Activated T-cell treated with anti-CD3 and anti-CD28 coated beads, Interleukin-2, amount 50 U/mL, for 24 hours (primary cell): ENCODE measurements at regions not wholly inside any gene's neighbourhood (a gene's known extent, or its start where the extent isn't known, plus 50 kb on each side); places are given as distances from the start of the nearest gene placed in this dataset.
"Not testable (repeated sequence)": the region's sequence is repeated elsewhere in the genome, so short reads cannot be mapped to it uniquely, and the experiment has no call there.

Experiments
- DNase-seq: peaks from one replicate; pipeline ENCODE4 v3.0.0-alpha.2; 2020
- H3K27ac Mint-ChIP-seq: 2 replicates; pipeline ENCODE4 v1.8.0; 2020; ENCODE audit warnings: mild to moderate bottlenecking, mixed read lengths
- H3K27me3 Mint-ChIP-seq: 2 replicates; pipeline ENCODE4 v1.8.0; 2020; ENCODE audit warnings: mixed read lengths
- H3K36me3 Mint-ChIP-seq: 2 replicates; pipeline ENCODE4 v1.8.0; 2020; ENCODE audit warnings: low read depth, mixed read lengths
- H3K4me1 Mint-ChIP-seq: 2 replicates; pipeline ENCODE4 v1.8.0; 2020; ENCODE audit warnings: low read depth, mixed read lengths
- H3K4me3 Mint-ChIP-seq: 2 replicates; pipeline ENCODE4 v1.8.0; 2020; ENCODE audit warnings: mild to moderate bottlenecking, moderate library complexity, mixed read lengths
- H3K9me3 Mint-ChIP-seq: 2 replicates; pipeline ENCODE4 v1.8.0; 2020; ENCODE audit warnings: mixed read lengths

DNA sequence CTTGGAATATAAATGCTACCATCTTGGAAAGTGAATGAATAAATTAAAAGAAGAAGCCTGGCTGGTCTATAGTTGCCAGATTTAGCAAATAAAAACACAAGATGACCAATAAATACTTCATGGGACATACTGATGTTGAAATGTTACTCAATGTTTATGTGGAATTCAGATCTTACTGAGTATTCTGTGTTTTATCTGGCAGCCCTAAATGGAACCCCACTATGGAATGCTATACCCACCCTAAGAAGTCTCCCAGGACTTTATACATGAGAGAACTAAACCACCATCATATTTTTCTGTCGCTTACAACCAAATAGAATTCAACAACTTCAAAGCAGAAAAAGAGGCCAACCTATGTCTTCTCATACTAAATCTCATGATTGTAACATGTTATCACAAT is 177.6 kb upstream of the HMCN1 start:
- peaks cover 2% of the 10 kb centered on the region for H3K36me3 Mint-ChIP-seq
- no peak overlapping the region for H3K27ac Mint-ChIP-seq
- no peak overlapping the region for H3K4me3 Mint-ChIP-seq
- DNase-seq: no peak
- H3K4me1 Mint-ChIP-seq: peaks cover 23% of the 10 kb centered on the region
- peaks cover 2% of the 10 kb centered on the region for H3K9me3 Mint-ChIP-seq
- no peaks in the 10 kb centered on the region for H3K27me3 Mint-ChIP-seq

DNA sequence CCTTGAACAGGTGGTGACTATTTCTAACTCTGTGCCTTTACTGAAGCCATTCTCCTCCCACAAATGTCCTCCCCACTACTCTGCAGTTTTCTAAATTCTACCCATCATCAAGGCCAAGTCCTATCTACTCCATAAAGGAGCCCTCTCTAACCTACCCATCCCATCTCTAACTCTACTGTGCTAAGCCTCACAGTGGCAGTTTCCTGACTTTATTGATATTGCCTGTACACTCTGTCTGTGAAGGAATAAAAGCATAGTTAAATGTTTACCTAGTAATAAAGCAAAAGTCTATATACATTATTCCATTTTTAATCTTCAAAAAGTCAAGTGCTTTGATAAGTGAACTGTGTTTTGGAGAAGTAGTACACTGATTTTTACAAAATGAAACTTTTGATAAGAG is 178.4 kb upstream of the HMCN1 start:
- H3K27me3 Mint-ChIP-seq: no peaks in the 10 kb centered on the region
- DNase-seq: no peak
- peaks cover 15% of the 10 kb centered on the region for H3K4me1 Mint-ChIP-seq
- H3K36me3 Mint-ChIP-seq: peaks cover 2% of the 10 kb centered on the region
- H3K4me3 Mint-ChIP-seq: no peak overlapping the region
- H3K9me3 Mint-ChIP-seq: peaks cover 2% of the 10 kb centered on the region
- H3K27ac Mint-ChIP-seq: no peak overlapping the region

DNA sequence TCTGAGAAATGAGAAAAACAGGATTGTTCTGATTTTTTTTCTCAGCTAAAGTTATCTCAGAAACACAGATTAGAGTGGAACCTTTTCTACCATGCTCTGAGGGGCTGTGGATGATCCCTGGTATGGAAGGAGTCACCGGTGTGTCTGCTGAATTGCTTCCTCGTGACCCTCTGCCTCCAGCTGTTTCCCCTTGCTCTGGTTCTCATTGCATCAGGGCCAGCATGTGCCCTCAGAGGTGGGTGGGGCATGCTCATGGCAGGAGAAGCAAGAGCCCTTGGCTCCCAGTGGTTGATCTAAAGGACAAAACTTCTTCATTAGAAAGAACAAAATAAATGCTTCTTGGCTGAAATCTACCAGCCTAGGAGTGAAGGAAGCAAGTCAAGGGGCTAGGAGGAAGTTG is 183.2 kb upstream of the HMCN1 start:
- Mint-ChIP-seq H3K4me3 (no peak overlapping the region), H3K36me3 (no peaks in the 10 kb centered on the region), H3K4me1 (no peaks in the 10 kb centered on the region), H3K27me3 (no peaks in the 10 kb centered on the region), H3K9me3 (peaks cover 2% of the 10 kb centered on the region), H3K27ac (no peak overlapping the region)
- DNase-seq: no peak

DNA sequence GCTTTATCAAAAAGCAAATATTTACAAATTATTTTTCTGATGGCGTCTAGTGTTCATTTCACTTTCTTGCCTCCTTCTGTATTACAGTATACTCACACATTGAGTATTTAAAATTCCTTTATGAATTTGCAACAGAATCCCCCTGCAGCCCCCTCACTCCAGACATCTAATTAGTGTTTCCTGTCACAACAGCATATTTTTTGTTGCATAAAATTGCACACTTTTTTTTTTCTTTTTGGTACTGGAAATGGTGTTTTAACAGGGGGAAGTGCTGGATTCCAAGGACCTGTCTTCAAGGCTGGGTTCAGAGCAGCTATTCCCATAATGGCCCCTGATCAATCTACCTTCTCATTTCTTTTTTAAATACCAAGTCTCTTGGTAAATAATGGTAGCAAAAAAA is 184.3 kb upstream of the HMCN1 start:
- Mint-ChIP-seq H3K27ac (no peak overlapping the region), H3K4me3 (no peak overlapping the region), H3K27me3 (no peaks in the 10 kb centered on the region), H3K4me1 (no peaks in the 10 kb centered on the region), H3K9me3 (peaks cover 2% of the 10 kb centered on the region), H3K36me3 (no peaks in the 10 kb centered on the region)
- no peak for DNase-seq

DNA sequence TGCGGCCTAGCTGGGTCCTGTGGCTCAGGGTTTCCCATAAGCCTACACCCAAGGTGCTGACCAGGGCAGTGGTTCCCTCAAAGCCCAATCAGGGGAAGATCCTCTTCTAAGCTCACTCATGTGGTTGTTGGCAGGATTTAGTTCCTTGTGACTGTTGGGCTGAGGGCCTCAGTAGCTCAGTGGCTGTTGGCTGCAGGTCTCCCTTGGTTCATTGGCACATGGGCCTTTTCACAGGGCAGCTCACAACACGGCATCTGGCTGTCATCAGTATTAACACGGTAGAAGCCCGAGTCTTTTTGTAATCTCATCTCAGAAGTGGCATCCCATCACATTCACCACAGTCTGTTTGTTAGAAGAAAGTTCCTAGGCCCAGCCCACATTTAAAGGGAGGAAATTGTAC is 188.2 kb upstream of the HMCN1 start:
- Mint-ChIP-seq H3K36me3 (no peaks in the 10 kb centered on the region), H3K27ac (no peak overlapping the region), H3K9me3 (no peaks in the 10 kb centered on the region), H3K4me1 (no peaks in the 10 kb centered on the region), H3K27me3 (no peaks in the 10 kb centered on the region), H3K4me3 (no peak overlapping the region)
- no peak for DNase-seq

DNA sequence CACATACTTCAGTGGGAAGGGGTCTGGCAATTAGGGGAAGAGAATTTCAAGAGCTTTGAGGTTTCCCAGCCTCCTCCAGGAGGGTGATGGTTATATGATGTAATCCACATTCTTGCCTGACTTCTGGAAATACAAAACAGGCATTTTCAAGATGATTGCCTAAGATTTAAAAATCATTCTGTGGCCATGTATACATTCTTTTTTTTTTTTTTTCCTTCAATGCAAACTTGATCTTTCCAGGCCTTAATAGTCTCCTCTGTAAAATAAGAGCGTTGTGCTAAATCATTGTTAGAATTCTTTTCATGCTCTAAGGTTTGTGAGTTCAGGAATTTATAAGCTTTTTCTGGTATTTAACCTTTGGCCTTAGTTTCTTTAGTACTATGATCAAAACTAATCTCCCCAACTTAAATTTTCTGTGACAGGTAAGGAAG is 192.3 kb upstream of the HMCN1 start:
- Mint-ChIP-seq H3K27ac (no peak overlapping the region), H3K4me3 (no peak overlapping the region), H3K9me3 (peaks cover 8% of the 10 kb centered on the region), H3K27me3 (no peaks in the 10 kb centered on the region), H3K4me1 (peaks cover 8% of the 10 kb centered on the region), H3K36me3 (no peaks in the 10 kb centered on the region)
- DNase-seq: no peak

DNA sequence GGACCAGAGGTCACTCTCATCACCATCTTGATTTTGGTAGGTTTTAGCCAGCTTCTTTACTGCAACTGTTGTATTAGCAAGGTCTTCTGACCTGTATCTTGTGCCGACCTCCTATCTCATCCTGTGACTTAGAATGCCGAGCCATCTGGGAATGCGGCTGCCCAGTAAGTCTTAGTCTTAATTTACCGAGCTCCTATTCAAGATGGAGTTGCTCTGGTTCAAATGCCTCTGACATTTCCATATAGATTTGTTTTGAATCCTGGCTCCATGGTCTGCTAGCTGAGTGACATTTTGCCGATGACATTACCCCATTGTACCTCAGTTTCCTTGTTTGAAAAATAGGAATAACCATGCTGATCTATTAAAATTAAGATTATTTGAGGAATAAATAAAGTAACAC is 193.9 kb upstream of the HMCN1 start:
- no peak for DNase-seq
- no peak overlapping the region for H3K27ac Mint-ChIP-seq
- no peaks in the 10 kb centered on the region for H3K27me3 Mint-ChIP-seq
- H3K4me1 Mint-ChIP-seq: peaks cover 8% of the 10 kb centered on the region
- H3K4me3 Mint-ChIP-seq: no peak overlapping the region
- no peaks in the 10 kb centered on the region for H3K36me3 Mint-ChIP-seq
- peaks cover 8% of the 10 kb centered on the region for H3K9me3 Mint-ChIP-seq

DNA sequence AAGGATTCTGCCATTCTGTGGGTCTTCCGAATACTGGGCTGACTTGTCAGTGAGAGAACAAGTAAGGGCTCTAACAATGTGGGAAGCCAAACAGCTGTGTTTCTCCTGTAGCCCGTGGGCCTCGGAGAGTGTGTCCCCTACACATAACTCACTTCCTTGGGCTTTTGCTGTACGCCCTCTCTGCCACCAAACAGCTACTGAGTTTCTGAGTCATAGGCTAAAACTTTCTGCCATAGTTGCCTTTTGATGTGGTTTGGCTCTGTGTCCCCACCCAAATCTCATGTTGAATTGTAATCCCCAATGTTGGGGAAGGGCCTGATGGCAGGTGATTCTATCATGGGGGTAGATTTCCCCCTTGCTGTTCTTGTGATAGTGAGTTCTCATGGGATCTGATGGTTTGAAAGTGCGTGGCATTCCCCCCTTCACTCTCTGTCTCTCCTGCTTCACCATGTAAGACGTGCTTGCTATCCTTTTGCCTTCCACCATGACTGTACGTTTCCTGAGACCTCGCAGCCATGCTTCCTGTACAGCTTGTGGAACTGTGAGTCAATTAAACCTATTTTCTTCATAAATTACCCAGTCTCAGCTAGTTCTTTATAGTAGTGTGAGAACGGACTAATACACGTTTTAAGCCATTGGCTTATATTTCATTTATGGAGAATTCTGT is 194.8 kb upstream of the HMCN1 start:
- H3K27ac Mint-ChIP-seq: peak overlapping the region; percentile 57
- DNase-seq: no peak
- H3K36me3 Mint-ChIP-seq: no peaks in the 10 kb centered on the region
- peaks cover 8% of the 10 kb centered on the region for H3K4me1 Mint-ChIP-seq
- H3K9me3 Mint-ChIP-seq: peaks cover 8% of the 10 kb centered on the region
- no peak overlapping the region for H3K4me3 Mint-ChIP-seq
- H3K27me3 Mint-ChIP-seq: no peaks in the 10 kb centered on the region

DNA sequence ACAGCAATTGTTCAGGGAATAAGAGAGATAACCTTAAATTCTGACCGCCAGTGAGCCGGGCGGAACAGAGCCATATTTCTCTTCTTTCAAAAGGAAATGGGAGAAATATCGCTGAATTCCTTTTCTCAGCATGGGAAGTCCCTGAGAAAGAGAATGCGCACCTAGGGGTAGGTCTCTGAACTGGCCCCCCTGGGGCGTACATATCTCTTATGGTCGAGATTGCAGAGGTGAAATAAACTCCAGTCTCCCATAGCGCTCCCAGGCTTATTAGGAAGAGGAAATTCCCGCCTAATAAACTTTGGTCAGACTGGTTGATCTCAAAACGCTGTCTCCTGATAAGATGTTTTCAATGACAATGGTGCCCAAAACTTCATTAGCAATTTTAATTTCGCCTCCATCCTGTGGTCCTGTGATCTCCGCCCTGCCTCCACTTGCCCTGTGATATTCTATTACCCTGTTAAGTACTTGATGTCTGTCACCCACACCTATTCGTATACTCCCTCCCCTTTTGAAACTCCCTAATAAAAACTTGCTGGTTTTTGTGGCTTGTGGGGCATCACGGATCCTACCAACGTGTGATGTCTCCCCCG is 195.8 kb upstream of the HMCN1 start:
- H3K27ac Mint-ChIP-seq, H3K36me3 Mint-ChIP-seq: not testable (repeated sequence)

DNA sequence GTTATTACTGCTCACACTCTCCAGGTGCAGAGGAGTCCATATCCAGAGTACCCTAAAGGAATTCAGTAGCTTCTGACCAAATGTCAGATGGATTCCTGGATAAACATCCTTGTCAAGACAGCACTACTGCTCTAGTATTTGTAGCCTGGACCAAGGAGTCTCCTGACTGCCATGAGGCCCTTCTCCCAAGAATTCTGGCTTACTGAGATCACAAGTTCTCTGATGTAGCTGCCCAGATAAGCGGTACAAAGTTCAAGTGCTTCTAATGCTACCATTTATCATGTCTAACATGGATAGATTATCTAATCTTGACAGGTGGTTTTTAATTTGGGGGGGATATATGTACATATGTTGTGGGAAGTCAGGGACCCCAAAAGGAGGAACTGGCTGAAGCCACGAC is 196.6 kb upstream of the HMCN1 start:
- no peaks in the 10 kb centered on the region for H3K27me3 Mint-ChIP-seq
- DNase-seq: no peak
- no peak overlapping the region for H3K27ac Mint-ChIP-seq
- H3K36me3 Mint-ChIP-seq: no peaks in the 10 kb centered on the region
- peaks cover 8% of the 10 kb centered on the region for H3K9me3 Mint-ChIP-seq
- no peak overlapping the region for H3K4me3 Mint-ChIP-seq
- peaks cover 8% of the 10 kb centered on the region for H3K4me1 Mint-ChIP-seq

More for the DNA sequence above, 195.8 kb upstream of the HMCN1 start:
- not testable (repeated sequence) for H3K4me3 Mint-ChIP-seq, H3K4me1 Mint-ChIP-seq, H3K27me3 Mint-ChIP-seq, H3K9me3 Mint-ChIP-seq, DNase-seq

DNA sequence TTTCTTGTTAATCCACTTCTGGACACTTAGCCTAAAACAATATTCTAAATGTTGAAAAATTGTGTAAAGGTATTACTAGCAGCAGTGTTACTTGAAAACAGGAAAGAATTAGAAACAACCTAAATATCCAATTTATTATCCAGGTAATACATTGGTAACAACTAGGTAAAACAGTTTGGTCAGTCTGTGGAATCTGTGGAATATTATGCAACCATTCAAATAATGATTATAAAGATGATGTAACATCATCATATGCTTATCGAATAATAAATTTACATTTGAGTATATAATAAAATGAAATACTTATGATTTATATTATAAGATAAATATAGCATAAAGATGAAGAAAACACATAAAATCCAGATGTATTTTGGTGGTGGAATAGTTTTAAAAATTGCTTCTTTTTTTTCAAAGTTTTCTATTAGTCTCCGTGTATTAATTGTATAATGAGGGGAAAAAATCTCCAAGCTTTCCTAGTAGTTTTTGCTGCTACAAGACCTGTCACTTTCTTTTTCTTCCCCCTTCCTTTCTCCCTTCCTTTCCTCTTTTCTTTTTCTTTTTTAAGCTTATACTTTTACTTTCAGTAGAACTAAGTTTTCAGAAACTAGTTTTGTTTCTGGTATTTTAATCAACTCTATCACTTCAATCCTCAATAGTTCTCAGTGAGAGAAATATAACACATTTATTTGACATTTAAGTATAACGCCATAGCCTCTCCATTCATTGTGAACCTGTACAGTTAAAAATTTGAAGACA is 197.8 kb upstream of the HMCN1 start:
- peaks cover 8% of the 10 kb centered on the region for H3K4me1 Mint-ChIP-seq
- no peak overlapping the region for H3K27ac Mint-ChIP-seq
- H3K27me3 Mint-ChIP-seq: no peaks in the 10 kb centered on the region
- no peak for DNase-seq
- peaks cover 8% of the 10 kb centered on the region for H3K9me3 Mint-ChIP-seq
- no peaks in the 10 kb centered on the region for H3K36me3 Mint-ChIP-seq
- H3K4me3 Mint-ChIP-seq: no peak overlapping the region

DNA sequence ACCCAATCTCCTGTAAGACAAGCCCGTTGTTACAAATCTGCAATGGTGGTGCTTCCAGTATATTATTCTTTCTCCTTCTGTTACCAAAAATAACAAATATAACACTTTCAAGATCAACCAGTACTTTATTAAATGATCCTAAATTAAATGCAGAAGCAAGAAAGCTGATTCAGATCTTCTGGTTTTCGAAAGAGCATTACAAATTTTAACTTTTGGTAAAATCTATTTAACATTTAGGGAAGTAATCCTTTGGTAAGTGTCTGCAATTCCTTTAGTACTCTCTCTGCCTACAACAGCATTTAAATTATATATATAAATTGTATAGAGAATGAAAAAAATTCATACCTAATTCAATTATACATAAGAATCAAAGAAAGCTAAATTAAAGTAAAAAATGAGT is 198.6 kb upstream of the HMCN1 start:
- Mint-ChIP-seq H3K9me3 (peaks cover 8% of the 10 kb centered on the region), H3K4me1 (peaks cover 8% of the 10 kb centered on the region), H3K27ac (no peak overlapping the region), H3K27me3 (no peaks in the 10 kb centered on the region), H3K36me3 (no peaks in the 10 kb centered on the region), H3K4me3 (no peak overlapping the region)
- DNase-seq: no peak

DNA sequence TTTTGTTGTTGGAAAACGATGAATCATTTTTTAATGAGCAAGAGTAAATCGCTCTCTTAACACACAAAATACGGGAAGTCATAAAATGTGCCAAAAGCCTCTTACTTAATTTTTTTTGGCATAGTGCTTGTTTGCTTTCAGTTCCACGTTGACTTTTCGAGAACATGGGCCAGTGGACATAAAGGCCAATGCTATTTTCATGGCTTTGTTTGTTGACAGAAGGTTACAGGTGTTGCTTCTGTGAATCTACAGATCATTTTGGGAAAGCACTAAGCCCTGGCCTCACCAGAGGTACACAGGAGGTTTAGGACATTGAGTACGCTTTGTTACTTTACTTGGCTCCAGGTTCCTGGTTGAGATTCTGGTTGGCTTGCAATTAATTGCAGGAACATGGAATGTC is 199.4 kb upstream of the HMCN1 start:
- Mint-ChIP-seq H3K27me3 (no peaks in the 10 kb centered on the region), H3K36me3 (no peaks in the 10 kb centered on the region), H3K27ac (no peak overlapping the region), H3K9me3 (peaks cover 7% of the 10 kb centered on the region), H3K4me3 (no peak overlapping the region), H3K4me1 (peaks cover 8% of the 10 kb centered on the region)
- no peak for DNase-seq

DNA sequence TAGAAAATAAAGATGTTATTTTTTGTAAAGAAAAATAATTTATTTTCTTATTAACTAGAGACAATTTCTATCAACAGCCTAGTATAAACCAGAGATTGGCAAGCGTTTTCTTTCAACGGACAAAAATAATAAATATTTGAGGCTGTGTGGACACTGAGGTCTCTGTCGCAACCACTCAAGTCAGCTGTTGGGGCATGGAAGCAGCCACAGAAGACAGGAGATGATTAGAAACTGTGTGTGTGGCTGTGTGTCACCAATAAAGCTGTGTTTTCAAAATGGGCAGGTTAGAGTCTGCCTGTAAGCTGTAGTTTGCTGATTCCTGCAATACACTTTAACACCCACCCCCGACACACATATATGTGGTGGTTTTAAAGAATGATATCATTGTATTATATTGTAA is 200.6 kb upstream of the HMCN1 start:
- no peaks in the 10 kb centered on the region for H3K36me3 Mint-ChIP-seq
- no peaks in the 10 kb centered on the region for H3K27me3 Mint-ChIP-seq
- no peaks in the 10 kb centered on the region for H3K4me1 Mint-ChIP-seq
- no peaks in the 10 kb centered on the region for H3K9me3 Mint-ChIP-seq
- no peak overlapping the region for H3K27ac Mint-ChIP-seq
- no peak for DNase-seq
- no peak overlapping the region for H3K4me3 Mint-ChIP-seq

DNA sequence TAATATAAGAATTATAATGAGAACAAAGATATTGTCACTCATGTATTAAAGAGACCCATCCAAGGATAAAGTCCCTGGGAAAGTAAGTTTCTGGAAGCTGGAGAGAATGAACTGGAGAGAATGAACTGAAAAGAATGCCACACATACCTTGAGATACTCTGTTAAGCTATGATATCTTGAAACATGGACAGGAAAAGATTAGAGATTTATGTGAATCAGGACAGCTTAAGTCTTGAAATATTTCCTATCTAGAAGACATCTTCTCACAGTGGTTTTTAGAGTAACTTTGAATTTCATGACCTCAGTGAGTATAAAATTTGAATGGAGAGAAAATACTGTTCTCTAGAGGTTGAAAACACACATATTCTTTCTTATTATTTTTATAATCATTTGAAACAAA is 201.3 kb upstream of the HMCN1 start:
- no peak for DNase-seq
- Mint-ChIP-seq H3K27ac (no peak overlapping the region), H3K9me3 (no peaks in the 10 kb centered on the region), H3K4me3 (no peak overlapping the region), H3K36me3 (no peaks in the 10 kb centered on the region), H3K27me3 (no peaks in the 10 kb centered on the region), H3K4me1 (no peaks in the 10 kb centered on the region)
